ENCODE measurements at regions not wholly inside any gene's neighbourhood (a gene's known extent, or its start where the extent isn't known, plus 50 kb on each side); places are given as distances from the start of the nearest gene placed in this dataset.
"Not testable (repeated sequence)": the region's sequence is repeated elsewhere in the genome, so short reads cannot be mapped to it uniquely, and the experiment has no call there.

- Histone ChIP-seq H3K27me3 (ENCODE audit: control insufficient read depth, insufficient read depth, low read length) (no peaks in the 10 kb centered on the region), H3K4me3 (ENCODE audit: low read depth, low read length) (no peak overlapping the region), H3K36me3 (ENCODE audit: control insufficient read depth, insufficient read depth, low read length) (no peaks in the 10 kb centered on the region)
- DNase-seq (ENCODE audit: low read depth), result peak; percentile 42
- TF ChIP-seq CTCF (IDR thresholded peaks at IDR 0.05; ENCODE audit: insufficient read depth, low read length, severe bottlenecking), result peak; percentile 85
- FAIRE-seq, result no peak
These were observed 196.1 kb downstream of the ALG10 start for GRCh38 chr12:34218193-34219045.

GRCh38 chr12:34219046-34219770, 196.9 kb downstream of the ALG10 start:
- TF ChIP-seq CTCF (IDR thresholded peaks at IDR 0.05; ENCODE audit: insufficient read depth, low read length, severe bottlenecking), result no peak
- FAIRE-seq (no peak), DNase-seq (ENCODE audit: low read depth) (no peak)
- Histone ChIP-seq H3K36me3 (ENCODE audit: control insufficient read depth, insufficient read depth, low read length) (no peaks in the 10 kb centered on the region), H3K4me3 (ENCODE audit: low read depth, low read length) (no peak overlapping the region), H3K27me3 (ENCODE audit: control insufficient read depth, insufficient read depth, low read length) (no peaks in the 10 kb centered on the region)

- FAIRE-seq; H3K27me3 ChIP-seq (ENCODE audit: control insufficient read depth, insufficient read depth, low read length); DNase-seq (ENCODE audit: low read depth); H3K4me3 ChIP-seq (ENCODE audit: low read depth, low read length); H3K36me3 ChIP-seq (ENCODE audit: control insufficient read depth, insufficient read depth, low read length): not testable (repeated sequence)
These were observed 197.8 kb downstream of the ALG10 start for GRCh38 chr12:34220079-34220478.

GRCh38 chr12:34223640-34224039, 201.3 kb downstream of the ALG10 start:
- no peak for DNase-seq (ENCODE audit: low read depth)
- Histone ChIP-seq H3K4me3 (ENCODE audit: low read depth, low read length) (no peak overlapping the region), H3K27me3 (ENCODE audit: control insufficient read depth, insufficient read depth, low read length) (no peaks in the 10 kb centered on the region), H3K36me3 (ENCODE audit: control insufficient read depth, insufficient read depth, low read length) (no peaks in the 10 kb centered on the region)
- no peak for FAIRE-seq
- TF ChIP-seq CTCF (IDR thresholded peaks at IDR 0.05; ENCODE audit: insufficient read depth, low read length, severe bottlenecking), result no peak

GRCh38 chr12:34226044-34226443, 203.7 kb downstream of the ALG10 start:
- not testable (repeated sequence) for DNase-seq (ENCODE audit: low read depth); H3K27me3 ChIP-seq (ENCODE audit: control insufficient read depth, insufficient read depth, low read length); H3K36me3 ChIP-seq (ENCODE audit: control insufficient read depth, insufficient read depth, low read length); H3K4me3 ChIP-seq (ENCODE audit: low read depth, low read length); FAIRE-seq

- H3K4me3 ChIP-seq (ENCODE audit: low read depth, low read length); FAIRE-seq; H3K36me3 ChIP-seq (ENCODE audit: control insufficient read depth, insufficient read depth, low read length); H3K27me3 ChIP-seq (ENCODE audit: control insufficient read depth, insufficient read depth, low read length): not testable (repeated sequence)
- peak; percentile 1 for DNase-seq (ENCODE audit: low read depth)
These were observed 205.8 kb downstream of the ALG10 start for GRCh38 chr12:34228046-34228445.

- not testable (repeated sequence) for H3K27me3 ChIP-seq (ENCODE audit: control insufficient read depth, insufficient read depth, low read length); H3K4me3 ChIP-seq (ENCODE audit: low read depth, low read length); FAIRE-seq; DNase-seq (ENCODE audit: low read depth); H3K36me3 ChIP-seq (ENCODE audit: control insufficient read depth, insufficient read depth, low read length)
These were observed 206.7 kb downstream of the ALG10 start for GRCh38 chr12:34229033-34229432.
